ENCODE measurements at regions not wholly inside any gene's neighbourhood (a gene's known extent, or its start where the extent isn't known, plus 50 kb on each side); places are given as distances from the start of the nearest gene placed in this dataset.

- TF ChIP-seq ZBTB40 (IDR thresholded peaks at IDR 0.05; ENCODE audit: borderline replicate concordance) = no peak
- TF ChIP-seq HSF1 (IDR thresholded peaks at IDR 0.05; ENCODE audit: low read depth, low read length) = no peak
- TF ChIP-seq ESRRA (IDR thresholded peaks at IDR 0.05; ENCODE audit: low read length) = no peak
- no peak for TF ChIP-seq E2F8 (IDR thresholded peaks at IDR 0.05; ENCODE audit: low read depth, partially characterized antibody)
- TF ChIP-seq POLR2AphosphoS5 (IDR thresholded peaks at IDR 0.05; ENCODE audit: low read length) = no peak
- TF ChIP-seq ZNF217 (IDR thresholded peaks at IDR 0.05) = no peak
- no peak for TF ChIP-seq EGR1 (IDR thresholded peaks at IDR 0.05; ENCODE audit: borderline replicate concordance in 1 of 2, low read depth in 2 of 2, low read length in 2 of 2)
- TF ChIP-seq E2F4 (IDR thresholded peaks at IDR 0.05; ENCODE audit: low read depth, low read length) = 0 out of 2 replicates have a peak, but pooled peaks have one; percentile 8
- no peak for TF ChIP-seq CHD4 (IDR thresholded peaks at IDR 0.05)
- no peak for TF ChIP-seq HDAC6 (IDR thresholded peaks at IDR 0.05; ENCODE audit: unreplicated experiment)
- no peak for TF ChIP-seq EP300 (IDR thresholded peaks at IDR 0.05; ENCODE audit: borderline replicate concordance in 1 of 2, control insufficient read depth in 1 of 2, low read depth in 2 of 2, low read length in 2 of 2)
- TF ChIP-seq JUND (IDR thresholded peaks at IDR 0.05; ENCODE audit: low read depth, low read length) = no peak
- no peak for TF ChIP-seq WRNIP1 (IDR thresholded peaks at IDR 0.05; ENCODE audit: borderline replicate concordance, low read depth, low read length)
- no peak for TF ChIP-seq NFYA (IDR thresholded peaks at IDR 0.05; ENCODE audit: borderline replicate concordance, low read depth, low read length)
- TF ChIP-seq ZNF622 (IDR thresholded peaks at IDR 0.05) = no peak
- TF ChIP-seq USF1 (IDR thresholded peaks at IDR 0.05; ENCODE audit: borderline replicate concordance, extremely low read length, insufficient read depth, low read depth, low read length) = no peak
- TF ChIP-seq HDGF (IDR thresholded peaks at IDR 0.05) = no peak
- TF ChIP-seq ZBED1 (IDR thresholded peaks at IDR 0.05; ENCODE audit: borderline replicate concordance) = 0 out of 2 replicates have a peak, but pooled peaks have one; percentile 32
- TF ChIP-seq FOXK2 (IDR thresholded peaks at IDR 0.05) = no peak
Measured at GRCh38 chr2:136378712-136379595, 261.0 kb upstream of the CXCR4 start (continued).

Data from GM12878 (cell line).